ENCODE measurements at regions not wholly inside any gene's neighbourhood (a gene's known extent, or its start where the extent isn't known, plus 50 kb on each side); places are given as distances from the start of the nearest gene placed in this dataset.

DNA sequence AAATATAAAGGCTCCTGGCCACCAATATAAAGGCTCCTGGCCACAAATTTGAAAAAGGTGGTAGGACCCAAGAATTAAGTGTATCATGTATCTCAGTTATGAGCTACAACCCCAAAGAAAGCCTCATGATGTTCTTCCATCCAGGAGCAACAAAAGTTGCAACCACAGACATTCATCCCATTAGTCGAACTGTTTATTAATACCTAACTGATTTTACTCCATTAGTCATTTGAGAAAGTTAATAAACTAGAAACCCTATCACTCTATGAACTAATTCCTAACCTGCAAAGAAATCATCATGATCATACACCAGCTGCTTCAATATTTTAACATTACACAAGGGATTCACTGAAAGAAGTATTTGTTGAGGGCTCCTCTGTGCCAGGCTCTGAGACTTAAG, 253.2 kb upstream of the GRIP1 start:
- TF ChIP-seq, protein P1, sequence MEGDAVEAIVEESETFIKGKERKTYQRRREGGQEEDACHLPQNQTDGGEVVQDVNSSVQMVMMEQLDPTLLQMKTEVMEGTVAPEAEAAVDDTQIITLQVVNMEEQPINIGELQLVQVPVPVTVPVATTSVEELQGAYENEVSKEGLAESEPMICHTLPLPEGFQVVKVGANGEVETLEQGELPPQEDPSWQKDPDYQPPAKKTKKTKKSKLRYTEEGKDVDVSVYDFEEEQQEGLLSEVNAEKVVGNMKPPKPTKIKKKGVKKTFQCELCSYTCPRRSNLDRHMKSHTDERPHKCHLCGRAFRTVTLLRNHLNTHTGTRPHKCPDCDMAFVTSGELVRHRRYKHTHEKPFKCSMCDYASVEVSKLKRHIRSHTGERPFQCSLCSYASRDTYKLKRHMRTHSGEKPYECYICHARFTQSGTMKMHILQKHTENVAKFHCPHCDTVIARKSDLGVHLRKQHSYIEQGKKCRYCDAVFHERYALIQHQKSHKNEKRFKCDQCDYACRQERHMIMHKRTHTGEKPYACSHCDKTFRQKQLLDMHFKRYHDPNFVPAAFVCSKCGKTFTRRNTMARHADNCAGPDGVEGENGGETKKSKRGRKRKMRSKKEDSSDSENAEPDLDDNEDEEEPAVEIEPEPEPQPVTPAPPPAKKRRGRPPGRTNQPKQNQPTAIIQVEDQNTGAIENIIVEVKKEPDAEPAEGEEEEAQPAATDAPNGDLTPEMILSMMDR (IDR thresholded peaks at IDR 0.05; ENCODE audit: control insufficient read depth, extremely low read depth, insufficient read depth) = no peak
- no peak overlapping the region for H3K4me3 ChIP-seq (ENCODE audit: low read depth, low read length)
- no peak for DNase-seq (ENCODE audit: low read depth)

DNA sequence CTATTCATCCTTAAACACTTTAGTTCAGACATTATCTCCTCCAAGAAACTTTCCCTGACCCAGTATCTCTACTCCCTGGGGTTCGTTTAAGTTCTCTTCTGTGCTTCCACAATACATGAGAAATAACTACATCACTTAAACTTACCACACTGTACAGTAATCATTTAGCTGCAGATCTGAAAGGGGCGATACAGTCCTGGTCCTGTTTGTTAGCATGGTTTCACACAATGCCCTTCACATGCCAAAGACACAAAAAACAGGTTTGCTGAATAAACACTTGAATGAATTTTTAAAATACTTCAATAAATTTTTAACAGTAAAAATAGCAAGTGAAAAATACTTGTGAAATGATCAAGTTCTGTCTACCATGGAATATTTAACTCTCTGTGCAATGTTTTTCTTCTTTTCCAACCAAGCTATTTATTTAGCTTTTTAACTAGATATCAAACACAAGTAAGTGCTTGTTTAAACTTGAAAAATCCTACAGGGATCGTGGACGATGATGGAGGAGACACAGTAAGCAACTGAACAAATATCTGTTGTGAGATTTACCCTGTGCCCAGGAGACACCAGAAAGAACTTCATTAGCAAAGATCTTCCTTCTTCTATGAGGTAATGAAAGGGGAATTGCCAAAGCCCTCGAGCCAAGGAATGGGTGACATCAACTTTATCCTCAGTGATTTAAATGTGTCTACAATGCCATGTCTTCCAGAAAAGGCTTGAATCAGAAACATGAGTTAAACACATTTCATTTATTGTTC, 255.6 kb upstream of the GRIP1 start:
- no peak for DNase-seq (ENCODE audit: low read depth)
- TF ChIP-seq, protein P1 (IDR thresholded peaks at IDR 0.05; ENCODE audit: control insufficient read depth, extremely low read depth, insufficient read depth) = no peak
- no peak overlapping the region for H3K4me3 ChIP-seq (ENCODE audit: low read depth, low read length)

DNA sequence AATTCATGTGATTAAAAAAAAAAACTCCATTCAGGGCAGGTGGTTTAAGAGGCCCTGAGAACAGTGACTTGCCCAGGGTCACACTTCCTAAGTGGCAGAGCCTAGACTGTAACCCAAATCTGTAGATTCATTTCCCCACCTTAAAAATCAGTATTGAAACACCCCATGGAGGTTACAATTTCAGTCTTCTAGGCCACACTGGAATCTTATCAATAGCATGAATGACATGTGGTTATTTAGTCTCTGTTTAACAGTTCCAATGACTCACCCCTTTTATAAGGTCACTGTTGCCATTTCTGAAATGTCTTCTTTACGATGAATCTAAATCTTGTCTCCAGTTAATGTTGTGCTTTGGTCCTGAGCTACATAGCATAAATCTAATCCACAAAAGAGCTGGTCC, 262.3 kb upstream of the GRIP1 start:
- H3K4me3 ChIP-seq (ENCODE audit: low read depth, low read length) = no peak overlapping the region
- DNase-seq (ENCODE audit: low read depth) = no peak
- TF ChIP-seq, protein P1 (IDR thresholded peaks at IDR 0.05; ENCODE audit: control insufficient read depth, extremely low read depth, insufficient read depth) = no peak

DNA sequence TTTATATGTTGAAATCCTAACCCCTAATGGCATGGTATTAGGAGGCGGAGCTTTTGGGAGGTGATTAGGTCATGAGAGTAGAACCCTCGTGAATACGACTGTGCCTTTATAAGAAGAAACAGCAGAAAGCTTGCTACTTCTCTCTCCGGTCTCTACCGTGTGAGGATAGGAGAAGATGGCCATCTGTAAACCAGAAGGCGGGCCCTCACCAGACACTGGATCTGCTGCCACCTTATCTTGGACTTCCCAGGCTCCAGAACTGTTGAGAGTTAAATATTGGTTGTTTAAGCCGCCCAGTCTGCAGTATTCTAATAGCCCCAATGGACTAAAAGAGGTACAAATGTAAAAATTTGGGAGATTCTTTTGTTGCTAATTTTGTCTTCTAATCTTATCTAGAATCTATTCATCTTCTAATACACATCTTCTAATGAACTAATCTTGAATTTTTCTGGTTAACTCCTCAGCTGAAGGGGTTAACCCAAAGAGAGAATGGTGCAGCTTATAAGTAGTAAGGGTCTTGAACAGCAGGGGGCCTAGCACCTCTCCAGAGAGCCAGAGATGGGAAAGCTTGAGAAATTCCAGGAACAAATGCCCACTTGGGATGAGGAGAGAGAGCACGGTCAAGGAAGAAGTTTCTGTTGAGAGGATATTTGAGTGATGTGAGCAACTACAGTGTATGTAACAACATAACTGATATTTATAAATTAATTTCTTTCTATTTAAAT, 264.0 kb upstream of the GRIP1 start:
- no peak overlapping the region for H3K4me3 ChIP-seq (ENCODE audit: low read depth, low read length)
- DNase-seq (ENCODE audit: low read depth) = no peak
- TF ChIP-seq, protein P1 (IDR thresholded peaks at IDR 0.05; ENCODE audit: control insufficient read depth, extremely low read depth, insufficient read depth) = no peak

DNA sequence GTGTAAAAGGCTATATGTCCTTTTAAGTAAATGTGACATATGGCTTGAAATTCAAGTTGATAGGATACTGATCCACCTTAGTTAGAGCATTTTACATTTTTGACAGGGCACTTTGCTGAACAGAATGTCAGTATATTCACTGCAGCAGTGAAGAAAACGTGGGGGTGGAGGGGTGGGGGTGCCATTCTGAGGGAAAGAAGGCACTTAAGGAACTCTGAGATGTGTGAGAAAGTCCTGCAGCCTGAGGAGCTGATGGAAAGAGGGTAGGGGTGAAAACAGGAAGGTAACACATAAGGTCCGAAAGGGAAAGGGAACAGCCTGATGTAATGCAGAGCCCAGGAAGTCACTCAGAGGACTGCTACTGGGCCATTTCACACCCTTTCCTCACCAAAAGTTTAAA, 265.5 kb upstream of the GRIP1 start:
- TF ChIP-seq, protein P1 (IDR thresholded peaks at IDR 0.05; ENCODE audit: control insufficient read depth, extremely low read depth, insufficient read depth) = no peak
- DNase-seq (ENCODE audit: low read depth) = no peak
- no peak overlapping the region for H3K4me3 ChIP-seq (ENCODE audit: low read depth, low read length)

DNA sequence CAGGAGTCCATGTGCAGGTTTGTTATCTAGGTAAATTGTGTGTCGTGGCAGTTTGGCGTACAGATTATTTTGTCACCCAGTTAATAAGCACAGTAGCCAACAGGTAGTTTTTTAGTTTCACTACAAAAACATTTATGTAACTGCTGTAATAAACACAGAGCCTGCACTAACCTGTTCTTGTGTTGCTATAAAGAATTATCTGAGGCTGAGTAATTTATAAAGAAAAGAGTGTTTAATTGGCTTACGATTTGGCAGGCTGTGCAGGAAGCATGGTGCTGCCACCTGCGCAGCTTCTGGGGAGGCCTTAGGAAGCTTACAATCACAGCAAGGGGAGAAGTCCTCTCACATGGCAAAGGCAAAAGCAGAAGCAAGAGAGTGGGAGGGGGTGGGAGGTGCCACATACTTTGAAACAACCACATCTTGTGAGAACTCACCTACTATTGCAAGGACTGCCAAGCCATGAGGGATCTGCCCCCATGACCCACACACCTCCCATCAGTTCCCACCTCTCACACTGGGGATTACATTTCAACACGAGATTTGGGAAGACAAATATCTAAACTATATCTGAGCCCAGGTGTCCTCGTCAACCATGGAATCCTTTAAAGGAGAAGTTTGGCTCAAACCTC, 266.4 kb upstream of the GRIP1 start:
- TF ChIP-seq, protein P1 (IDR thresholded peaks at IDR 0.05; ENCODE audit: control insufficient read depth, extremely low read depth, insufficient read depth) = no peak

More for the DNA sequence above, 266.4 kb upstream of the GRIP1 start:
- H3K4me3 ChIP-seq (ENCODE audit: low read depth, low read length) = no peak overlapping the region
- no peak for DNase-seq (ENCODE audit: low read depth)

Measured in LNCaP clone FGC (cell line).